22Rv1 (cell line): ENCODE measurements at regions not wholly inside any gene's neighbourhood (a gene's known extent, or its start where the extent isn't known, plus 50 kb on each side); places are given as distances from the start of the nearest gene placed in this dataset.

Experiments used
- ZFX ChIP-seq: fragments of 450-650 bp; IDR thresholded peaks from 2 replicates; pipeline ENCODE4 v1.6.1; 2017; ENCODE audit warnings: antibody characterized with exemption, borderline replicate concordance
- TF ChIP-seq, protein P1 (sequence below): fragments of 450-650 bp; IDR thresholded peaks from 2 replicates; pipeline ENCODE4 v1.5.1; 2017; ENCODE audit warnings: mild to moderate bottlenecking

DNA sequence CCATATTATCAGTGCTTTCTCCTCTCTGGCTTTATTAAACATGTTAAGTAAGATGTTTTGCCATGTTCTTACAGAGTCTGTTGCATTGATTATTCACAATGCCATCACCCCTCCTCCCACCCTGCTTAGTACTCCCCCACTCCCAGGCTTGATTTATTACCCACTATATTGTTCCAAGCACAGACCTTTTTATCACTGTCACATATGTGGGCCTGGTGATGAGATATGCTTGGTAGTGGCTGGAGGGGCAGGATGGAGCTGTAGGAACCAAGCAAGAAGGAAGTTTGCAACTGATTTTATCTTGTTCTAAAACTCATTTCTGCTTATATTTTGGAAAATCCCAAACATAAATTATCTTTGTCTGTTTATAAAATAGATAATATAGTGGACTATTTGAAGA is 748.2 kb upstream of the CELF4 start:
- TF ChIP-seq, protein P1, sequence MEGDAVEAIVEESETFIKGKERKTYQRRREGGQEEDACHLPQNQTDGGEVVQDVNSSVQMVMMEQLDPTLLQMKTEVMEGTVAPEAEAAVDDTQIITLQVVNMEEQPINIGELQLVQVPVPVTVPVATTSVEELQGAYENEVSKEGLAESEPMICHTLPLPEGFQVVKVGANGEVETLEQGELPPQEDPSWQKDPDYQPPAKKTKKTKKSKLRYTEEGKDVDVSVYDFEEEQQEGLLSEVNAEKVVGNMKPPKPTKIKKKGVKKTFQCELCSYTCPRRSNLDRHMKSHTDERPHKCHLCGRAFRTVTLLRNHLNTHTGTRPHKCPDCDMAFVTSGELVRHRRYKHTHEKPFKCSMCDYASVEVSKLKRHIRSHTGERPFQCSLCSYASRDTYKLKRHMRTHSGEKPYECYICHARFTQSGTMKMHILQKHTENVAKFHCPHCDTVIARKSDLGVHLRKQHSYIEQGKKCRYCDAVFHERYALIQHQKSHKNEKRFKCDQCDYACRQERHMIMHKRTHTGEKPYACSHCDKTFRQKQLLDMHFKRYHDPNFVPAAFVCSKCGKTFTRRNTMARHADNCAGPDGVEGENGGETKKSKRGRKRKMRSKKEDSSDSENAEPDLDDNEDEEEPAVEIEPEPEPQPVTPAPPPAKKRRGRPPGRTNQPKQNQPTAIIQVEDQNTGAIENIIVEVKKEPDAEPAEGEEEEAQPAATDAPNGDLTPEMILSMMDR = no peak
- TF ChIP-seq ZFX = no peak
